ENCODE measurements at regions not wholly inside any gene's neighbourhood (a gene's known extent, or its start where the extent isn't known, plus 50 kb on each side); places are given as distances from the start of the nearest gene placed in this dataset.
"Not testable (repeated sequence)": the region's sequence is repeated elsewhere in the genome, so short reads cannot be mapped to it uniquely, and the experiment has no call there.

- DNase-seq (ENCODE audit: low spot score), result peak; percentile 18
These were observed 151.9 kb upstream of the ATF7IP start for GRCh38 chr12:14213542-14213941.

- no peak for DNase-seq (ENCODE audit: low spot score)
These were observed 151.0 kb upstream of the ATF7IP start for GRCh38 chr12:14214495-14214894.

GRCh38 chr12:14215949-14216348 is 149.5 kb upstream of the ATF7IP start:
- DNase-seq (ENCODE audit: low spot score), result not testable (repeated sequence)

GRCh38 chr12:14216405-14217294 is 148.8 kb upstream of the ATF7IP start:
- no peak for DNase-seq (ENCODE audit: low spot score)

GRCh38 chr12:14219156-14219555 is 146.3 kb upstream of the ATF7IP start:
- no peak for DNase-seq (ENCODE audit: low spot score)

GRCh38 chr12:14219670-14220069 is 145.8 kb upstream of the ATF7IP start:
- DNase-seq (ENCODE audit: low spot score), result not testable (repeated sequence)

GRCh38 chr12:14225064-14225463 is 140.4 kb upstream of the ATF7IP start:
- DNase-seq (ENCODE audit: low spot score), result no peak

GRCh38 chr12:14235176-14235575 is 130.3 kb upstream of the ATF7IP start:
- DNase-seq (ENCODE audit: low spot score), result not testable (repeated sequence)

- DNase-seq (ENCODE audit: low spot score), result not testable (repeated sequence)
These were observed 128.8 kb upstream of the ATF7IP start for GRCh38 chr12:14236641-14237040.

- peak; percentile 25 for DNase-seq (ENCODE audit: low spot score)
These were observed 127.2 kb upstream of the ATF7IP start for GRCh38 chr12:14238221-14238792.

- peak; percentile 41 for DNase-seq (ENCODE audit: low spot score)
These were observed 126.0 kb upstream of the ATF7IP start for GRCh38 chr12:14239350-14239934.

- DNase-seq (ENCODE audit: low spot score), result no peak
These were observed 125.3 kb upstream of the ATF7IP start for GRCh38 chr12:14239935-14240872.

GRCh38 chr12:14240873-14241220 is 124.6 kb upstream of the ATF7IP start:
- no peak for DNase-seq (ENCODE audit: low spot score)

- DNase-seq (ENCODE audit: low spot score), result not testable (repeated sequence)
These were observed 122.7 kb upstream of the ATF7IP start for GRCh38 chr12:14242825-14243224.

GRCh38 chr12:14243941-14244340 is 121.5 kb upstream of the ATF7IP start:
- DNase-seq (ENCODE audit: low spot score), result no peak

GRCh38 chr12:14244876-14245669 is 120.4 kb upstream of the ATF7IP start:
- no peak for DNase-seq (ENCODE audit: low spot score)

- no peak for DNase-seq (ENCODE audit: low spot score)
These were observed 118.3 kb upstream of the ATF7IP start for GRCh38 chr12:14247166-14247565.

- no peak for DNase-seq (ENCODE audit: low spot score)
These were observed 116.1 kb upstream of the ATF7IP start for GRCh38 chr12:14249368-14249767.

- no peak for DNase-seq (ENCODE audit: low spot score)
These were observed 112.8 kb upstream of the ATF7IP start for GRCh38 chr12:14252697-14253096.

GRCh38 chr12:14253496-14253895 is 112.0 kb upstream of the ATF7IP start:
- DNase-seq (ENCODE audit: low spot score), result no peak

GRCh38 chr12:14254781-14255180 is 110.7 kb upstream of the ATF7IP start:
- DNase-seq (ENCODE audit: low spot score), result no peak

Data from AG20443 (cell line).